ENCODE measurements at regions not wholly inside any gene's neighbourhood (a gene's known extent, or its start where the extent isn't known, plus 50 kb on each side); places are given as distances from the start of the nearest gene placed in this dataset.

DNA sequence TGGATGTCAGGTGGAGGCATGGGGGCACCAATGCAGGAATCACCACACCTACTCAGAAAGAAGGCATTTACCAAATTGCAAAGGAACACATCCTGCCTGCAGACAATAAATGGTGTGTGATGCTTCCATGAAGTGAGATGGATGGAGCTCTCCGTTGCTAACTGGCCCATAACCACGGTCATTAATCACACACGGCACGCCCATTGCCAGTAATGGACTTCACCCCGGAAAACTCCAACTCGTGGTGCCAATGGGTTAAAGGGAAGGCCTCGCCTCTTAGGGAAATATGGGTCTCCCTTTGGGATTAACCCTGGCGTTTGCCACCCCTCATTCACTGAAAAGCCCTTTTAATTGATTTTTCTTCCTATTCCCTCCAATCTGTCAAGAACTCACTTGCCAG lies 443.1 kb upstream of the DAB1 start:
- TF ChIP-seq, protein P1, sequence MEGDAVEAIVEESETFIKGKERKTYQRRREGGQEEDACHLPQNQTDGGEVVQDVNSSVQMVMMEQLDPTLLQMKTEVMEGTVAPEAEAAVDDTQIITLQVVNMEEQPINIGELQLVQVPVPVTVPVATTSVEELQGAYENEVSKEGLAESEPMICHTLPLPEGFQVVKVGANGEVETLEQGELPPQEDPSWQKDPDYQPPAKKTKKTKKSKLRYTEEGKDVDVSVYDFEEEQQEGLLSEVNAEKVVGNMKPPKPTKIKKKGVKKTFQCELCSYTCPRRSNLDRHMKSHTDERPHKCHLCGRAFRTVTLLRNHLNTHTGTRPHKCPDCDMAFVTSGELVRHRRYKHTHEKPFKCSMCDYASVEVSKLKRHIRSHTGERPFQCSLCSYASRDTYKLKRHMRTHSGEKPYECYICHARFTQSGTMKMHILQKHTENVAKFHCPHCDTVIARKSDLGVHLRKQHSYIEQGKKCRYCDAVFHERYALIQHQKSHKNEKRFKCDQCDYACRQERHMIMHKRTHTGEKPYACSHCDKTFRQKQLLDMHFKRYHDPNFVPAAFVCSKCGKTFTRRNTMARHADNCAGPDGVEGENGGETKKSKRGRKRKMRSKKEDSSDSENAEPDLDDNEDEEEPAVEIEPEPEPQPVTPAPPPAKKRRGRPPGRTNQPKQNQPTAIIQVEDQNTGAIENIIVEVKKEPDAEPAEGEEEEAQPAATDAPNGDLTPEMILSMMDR (IDR thresholded peaks at IDR 0.05): no peak
- no peak for TF ChIP-seq POLR2A (IDR thresholded peaks at IDR 0.05)

All from body of pancreas (tissue), 4 donors.